Psoas muscle (tissue), 7 donors: ENCODE measurements at regions not wholly inside any gene's neighbourhood (a gene's known extent, or its start where the extent isn't known, plus 50 kb on each side); places are given as distances from the start of the nearest gene placed in this dataset.

Source experiments
- ATAC-seq, 4 donors: fragments of 200-7000 bp; cut with Tn5 transposase; one replicate each; pipeline ENCODE4 v1.9.1; 2020; ENCODE audit warnings: moderate library complexity in 3 of 4, mild to moderate bottlenecking in 2 of 4
- DNase-seq, 2 donors: peaks; one replicate each; pipeline ENCODE4 v3.0.0-alpha.2; 2020
- H3K27ac ChIP-seq: fragments of 200-600 bp; one replicate; pipeline ENCODE4 v1.8.0; 2022
- H3K27me3 ChIP-seq, 3 donors: fragments of 200-600 bp in 1 of 3; one replicate each; pipeline versions ENCODE4 v1.6.1 to v1.8.0; 2013 to 2022; ENCODE audit warnings: low read length in 2 of 3, mild to moderate bottlenecking in 2 of 3, moderate library complexity in 1 of 3; ENCODE audit not compliant: insufficient read depth in 3 of 3
- H3K36me3 ChIP-seq, 2 donors: fragments of 200-600 bp in 1 of 2; one replicate each; pipeline versions ENCODE4 v1.6.1 to v1.8.0; 2013 to 2022; ENCODE audit warnings: low read depth in 1 of 2, mild to moderate bottlenecking in 1 of 2, moderate library complexity in 1 of 2; ENCODE audit not compliant: insufficient read depth in 1 of 2
- H3K4me1 ChIP-seq: fragments of 200-600 bp; one replicate; pipeline ENCODE4 v1.8.0; 2022
- H3K4me3 ChIP-seq: fragments of 200-600 bp; one replicate; pipeline ENCODE4 v1.8.0; 2022; ENCODE audit warnings: mild to moderate bottlenecking
- H3K9me3 ChIP-seq: fragments of 200-600 bp; one replicate; pipeline ENCODE4 v1.8.0; 2022
- WGBS, 3 donors: extraction: QIAGEN DNeasy Blood & Tissue Kit; methylation state at CpG; one replicate each; pipeline versions ENCODE4 v1.1.6 to v1.1.7; 2013; 5-methylcytosine and 5-hydroxymethylcytosine counted together
- intact Hi-C, 2 donors: fragments of 100-400 bp; cut with DNase I; formaldehyde crosslinking; loops; one replicate each; pipeline versions ENCODE4 v1.11.0 to v1.14.2; 2022
- TF ChIP-seq, protein P1 (sequence below): fragments of 200-600 bp; IDR thresholded peaks from one replicate; pipeline ENCODE4 v1.8.0; 2022; ENCODE audit warnings: antibody characterized with exemption
- donor health status: healthy with polysubstance abuse.
- donor health status: DM: no; HTN: no; CAD: no; lungs with moderate emphysema.
- donor health status: Bipolar disorder and iron deficiency.
- donor health status: healthy.
- donor health status: DM: yes; HTN: yes; CAD: no.
- donor health status: DM: no; HTN: no; CAD: no.
- donor health status: DM: yes; HTN: yes; CAD: no.

DNA sequence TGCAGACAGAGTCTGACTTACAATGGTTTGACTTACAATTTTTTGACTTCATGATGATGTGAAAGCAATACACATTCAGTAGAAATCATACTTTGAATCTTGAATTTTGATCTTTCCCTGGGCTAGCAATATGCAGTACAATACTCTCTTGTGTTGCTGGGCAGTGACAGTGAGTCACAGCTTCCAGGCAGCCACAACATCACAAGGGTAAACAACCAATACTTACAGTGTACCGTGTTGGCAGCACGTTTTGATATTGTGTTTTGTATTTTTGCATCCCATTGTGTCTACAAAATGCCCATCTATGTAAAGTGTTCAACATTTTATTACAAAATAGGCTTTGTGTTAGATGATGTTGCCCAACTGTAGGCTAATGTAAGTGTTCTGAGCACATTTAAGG lies 150.9 kb downstream of the NTMT2 start:
- DNase-seq, result no peak
- Histone ChIP-seq H3K4me3 (no peak overlapping the region), H3K27me3 (no peaks in the 10 kb centered on the region), H3K9me3 (no peaks in the 10 kb centered on the region), H3K27ac (no peak overlapping the region), H3K36me3 (no peaks in the 10 kb centered on the region), H3K4me1 (no peaks in the 10 kb centered on the region)
- TF ChIP-seq, protein P1, sequence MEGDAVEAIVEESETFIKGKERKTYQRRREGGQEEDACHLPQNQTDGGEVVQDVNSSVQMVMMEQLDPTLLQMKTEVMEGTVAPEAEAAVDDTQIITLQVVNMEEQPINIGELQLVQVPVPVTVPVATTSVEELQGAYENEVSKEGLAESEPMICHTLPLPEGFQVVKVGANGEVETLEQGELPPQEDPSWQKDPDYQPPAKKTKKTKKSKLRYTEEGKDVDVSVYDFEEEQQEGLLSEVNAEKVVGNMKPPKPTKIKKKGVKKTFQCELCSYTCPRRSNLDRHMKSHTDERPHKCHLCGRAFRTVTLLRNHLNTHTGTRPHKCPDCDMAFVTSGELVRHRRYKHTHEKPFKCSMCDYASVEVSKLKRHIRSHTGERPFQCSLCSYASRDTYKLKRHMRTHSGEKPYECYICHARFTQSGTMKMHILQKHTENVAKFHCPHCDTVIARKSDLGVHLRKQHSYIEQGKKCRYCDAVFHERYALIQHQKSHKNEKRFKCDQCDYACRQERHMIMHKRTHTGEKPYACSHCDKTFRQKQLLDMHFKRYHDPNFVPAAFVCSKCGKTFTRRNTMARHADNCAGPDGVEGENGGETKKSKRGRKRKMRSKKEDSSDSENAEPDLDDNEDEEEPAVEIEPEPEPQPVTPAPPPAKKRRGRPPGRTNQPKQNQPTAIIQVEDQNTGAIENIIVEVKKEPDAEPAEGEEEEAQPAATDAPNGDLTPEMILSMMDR, result no peak
- no peak for ATAC-seq
- WGBS, 3 donors, result 41 to 71% (median 55%) methylated on average over 2 of the region's 2 CpGs
- intact Hi-C loops, result no loop called here

DNA sequence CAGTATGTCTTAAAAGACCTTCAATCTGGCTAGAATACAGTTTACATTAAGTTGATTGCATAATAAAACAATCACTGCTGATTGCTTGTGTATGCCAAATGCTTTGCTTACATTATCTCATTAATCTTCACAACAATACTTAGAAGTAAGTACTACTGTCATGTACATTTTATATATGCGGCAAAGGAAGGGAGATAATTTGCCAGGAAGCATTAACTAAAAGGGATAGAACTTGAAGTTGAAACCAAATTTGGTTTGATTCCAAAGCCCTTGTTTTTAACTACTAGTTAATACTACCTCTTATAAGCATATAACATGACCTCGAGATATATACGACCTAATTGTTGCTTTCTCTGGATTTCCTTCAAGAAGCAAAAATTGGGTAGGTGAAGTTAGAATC lies 155.8 kb downstream of the NTMT2 start:
- Histone ChIP-seq H3K4me1 (no peaks in the 10 kb centered on the region), H3K9me3 (no peaks in the 10 kb centered on the region), H3K36me3 (no peaks in the 10 kb centered on the region), H3K27me3 (no peaks in the 10 kb centered on the region), H3K27ac (no peak overlapping the region), H3K4me3 (no peak overlapping the region)
- WGBS, 3 donors, result 91 to 94% (median 93%) methylated on average over 3 of the region's 3 CpGs
- ATAC-seq (no peak), DNase-seq (no peak)
- TF ChIP-seq, protein P1, result no peak
- intact Hi-C loops, result no loop called here

DNA sequence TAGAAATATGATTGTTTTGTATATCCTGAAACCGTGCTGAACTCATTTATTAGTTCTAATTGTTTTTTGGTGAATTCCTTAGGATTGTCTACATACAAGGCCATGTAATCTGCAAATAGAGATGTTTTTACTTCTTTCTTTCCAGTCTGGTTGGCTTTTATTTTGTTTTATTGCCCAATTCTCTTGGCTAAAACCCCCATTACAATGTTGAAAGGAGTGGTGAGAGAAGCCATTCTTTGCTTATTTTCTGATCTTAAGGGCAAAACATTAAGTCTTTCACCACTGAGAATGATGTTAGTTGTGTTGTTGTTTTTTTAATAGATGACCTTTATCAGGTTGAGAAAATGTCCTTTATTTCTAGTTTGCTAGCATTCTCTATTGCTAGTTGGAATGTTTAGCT lies 157.3 kb downstream of the NTMT2 start:
- no peaks in the 10 kb centered on the region for H3K27me3 ChIP-seq
- ATAC-seq (no peak), DNase-seq (no peak)
- no peaks in the 10 kb centered on the region for H3K36me3 ChIP-seq
- WGBS, 3 donors, result 89 to 95% (median 91%) methylated on average over 1 of the region's 1 CpG
- H3K4me1 ChIP-seq, result no peaks in the 10 kb centered on the region
- no peak overlapping the region for H3K4me3 ChIP-seq
- intact Hi-C loops, result no loop called here
- H3K27ac ChIP-seq, result no peak overlapping the region
- TF ChIP-seq, protein P1, result no peak
- H3K9me3 ChIP-seq, result no peaks in the 10 kb centered on the region

DNA sequence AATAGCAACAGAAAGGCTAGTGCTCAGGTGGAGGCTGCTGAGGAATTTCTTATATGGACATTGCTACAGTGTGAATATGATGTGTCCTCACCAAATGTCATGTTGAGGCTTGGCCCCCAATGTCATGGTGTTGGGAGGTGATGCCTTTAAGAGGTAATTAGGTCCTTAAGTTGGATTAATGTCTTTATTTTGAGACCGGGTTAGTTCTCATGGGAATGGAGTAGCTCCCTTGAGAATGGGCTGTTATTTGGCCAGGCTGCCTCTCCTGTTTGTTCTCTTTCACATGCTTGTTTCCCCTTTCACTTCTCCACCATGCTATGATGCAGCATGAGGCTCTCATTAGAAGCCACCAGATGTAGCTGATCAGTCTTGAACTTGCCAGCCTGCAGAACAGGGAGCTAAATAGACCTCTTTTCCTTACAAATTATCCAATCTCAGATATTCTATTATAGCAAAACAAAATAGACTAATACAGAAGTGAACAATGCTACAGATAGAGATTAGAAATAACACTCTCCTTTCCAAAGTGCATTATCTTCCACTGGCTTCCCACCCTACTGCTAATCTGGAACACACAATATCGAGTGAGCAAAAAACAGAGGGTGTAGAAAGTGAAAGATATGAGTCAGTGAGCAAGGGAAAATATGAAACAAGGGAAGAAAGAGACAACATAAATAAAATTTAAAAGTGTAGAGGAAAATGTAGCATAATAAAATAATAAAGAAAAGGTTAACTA lies 160.2 kb downstream of the NTMT2 start:
- Histone ChIP-seq H3K4me1 (no peaks in the 10 kb centered on the region), H3K27ac (no peak overlapping the region), H3K27me3 (no peaks in the 10 kb centered on the region), H3K9me3 (no peaks in the 10 kb centered on the region), H3K4me3 (no peak overlapping the region), H3K36me3 (no peaks in the 10 kb centered on the region)
- intact Hi-C loops, result no loop called here
- ATAC-seq (no peak), DNase-seq (no peak)
- WGBS, 3 donors, result 34 to 62% (median 39%) methylated on average over 2 of the region's 2 CpGs
- TF ChIP-seq, protein P1, result no peak

DNA sequence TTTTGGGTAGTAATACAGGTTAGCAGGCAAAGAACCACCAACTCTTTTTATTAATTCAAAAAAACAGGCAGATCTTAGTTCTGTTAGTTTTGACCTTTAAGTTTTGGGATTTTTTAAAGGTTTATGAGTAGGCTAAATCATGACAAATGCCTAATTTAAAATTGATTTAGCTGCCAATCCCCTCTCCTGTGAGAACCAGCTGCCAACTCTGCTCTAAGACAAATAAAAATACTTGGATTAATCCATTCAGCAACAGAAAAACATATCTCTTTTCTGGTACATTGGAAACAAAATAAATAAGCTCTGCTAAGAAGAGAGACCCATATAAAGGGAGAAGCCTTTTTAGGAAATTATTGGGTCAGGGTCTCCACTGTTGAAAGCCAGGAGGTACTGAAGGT lies 160.8 kb downstream of the NTMT2 start:
- Histone ChIP-seq H3K27ac (no peak overlapping the region), H3K4me1 (no peaks in the 10 kb centered on the region), H3K9me3 (no peaks in the 10 kb centered on the region), H3K27me3 (no peaks in the 10 kb centered on the region), H3K4me3 (no peak overlapping the region), H3K36me3 (no peaks in the 10 kb centered on the region)
- DNase-seq (no peak), ATAC-seq (no peak)
- TF ChIP-seq, protein P1, result no peak
- intact Hi-C loops, result no loop called here
